Lung microvascular endothelial cell (primary cell): ENCODE measurements at regions not wholly inside any gene's neighbourhood (a gene's known extent, or its start where the extent isn't known, plus 50 kb on each side); places are given as distances from the start of the nearest gene placed in this dataset.

Experiments
- DNase-seq, 2 donors: peaks; one replicate each; pipeline versions ENCODE4 v3.0.0 to v3.0.0-alpha.2; 2010; ENCODE audit warnings: low read depth in 2 of 2

- DNase-seq: no peak
Measured at GRCh38 chr2:8076448-8077342, 605.2 kb upstream of the ID2 start.

- DNase-seq: no peak
Measured at GRCh38 chr2:8078705-8079104, 603.2 kb upstream of the ID2 start.

GRCh38 chr2:8080063-8080462 lies 601.8 kb upstream of the ID2 start:
- DNase-seq: no peak

DNA sequence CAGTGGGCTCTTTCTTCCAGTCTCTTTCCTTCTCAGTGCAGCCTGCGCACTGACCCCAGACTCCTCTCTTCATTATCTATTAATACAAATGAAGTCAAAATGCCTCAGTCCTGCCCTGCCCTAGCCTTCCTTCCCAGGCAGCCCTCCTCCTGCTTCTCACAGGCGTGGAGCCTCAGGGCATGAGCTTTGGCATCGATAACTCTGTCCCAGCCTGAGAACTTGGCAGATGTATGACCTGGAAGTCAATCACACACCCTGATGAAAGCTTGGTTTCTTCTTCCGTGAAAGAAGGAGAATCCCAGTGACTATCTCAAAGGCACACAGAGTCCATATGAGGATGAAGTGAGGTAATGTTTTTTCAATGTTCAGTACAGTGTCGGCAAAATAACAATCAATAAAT lies 600.7 kb upstream of the ID2 start:
- no peak for DNase-seq

GRCh38 chr2:8082840-8083239 lies 599.0 kb upstream of the ID2 start:
- no peak for DNase-seq

DNA sequence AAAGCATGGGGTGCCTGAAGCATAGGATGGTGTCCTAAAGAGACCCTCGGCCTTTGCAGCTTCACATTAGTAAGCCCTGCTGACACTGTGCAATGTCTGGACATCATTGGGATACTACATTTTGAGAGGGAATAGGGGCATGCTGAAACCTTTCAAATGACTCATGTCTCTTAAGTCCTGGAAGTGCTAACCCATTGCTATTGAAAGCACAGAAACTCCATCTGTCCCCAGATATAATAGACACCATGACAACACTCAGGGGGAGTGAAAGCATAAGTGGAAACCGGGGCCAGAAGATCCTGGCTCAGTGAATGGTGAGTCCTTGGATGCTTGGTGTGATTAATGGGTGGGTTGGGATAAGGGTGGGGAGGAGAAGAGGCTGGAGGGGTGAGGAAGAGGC lies 595.5 kb upstream of the ID2 start:
- no peak for DNase-seq

GRCh38 chr2:8086796-8087479 lies 594.9 kb upstream of the ID2 start:
- DNase-seq: peak in 1 of 2 donors; percentile 30

- DNase-seq: no peak
Measured at GRCh38 chr2:8087480-8087840, 594.4 kb upstream of the ID2 start.

DNA sequence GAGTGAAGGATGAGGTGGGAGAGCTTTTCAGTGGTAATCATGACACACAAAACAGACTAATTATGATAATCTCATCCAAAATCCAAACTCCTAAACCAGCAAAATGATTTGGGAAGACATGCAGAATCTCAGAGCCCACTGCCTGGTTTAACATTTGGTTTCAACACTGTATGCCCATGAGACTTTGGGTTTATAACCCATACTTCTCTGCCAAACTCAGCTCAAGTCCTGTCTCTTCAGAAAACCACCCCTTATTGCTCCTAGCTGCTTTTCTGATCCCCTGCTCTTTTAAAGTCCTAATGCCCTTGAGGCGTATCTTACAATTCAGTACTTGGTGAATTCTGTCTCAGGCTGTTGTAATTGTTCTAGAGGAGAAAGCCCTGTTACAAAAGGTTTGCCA lies 593.0 kb upstream of the ID2 start:
- no peak for DNase-seq

DNA sequence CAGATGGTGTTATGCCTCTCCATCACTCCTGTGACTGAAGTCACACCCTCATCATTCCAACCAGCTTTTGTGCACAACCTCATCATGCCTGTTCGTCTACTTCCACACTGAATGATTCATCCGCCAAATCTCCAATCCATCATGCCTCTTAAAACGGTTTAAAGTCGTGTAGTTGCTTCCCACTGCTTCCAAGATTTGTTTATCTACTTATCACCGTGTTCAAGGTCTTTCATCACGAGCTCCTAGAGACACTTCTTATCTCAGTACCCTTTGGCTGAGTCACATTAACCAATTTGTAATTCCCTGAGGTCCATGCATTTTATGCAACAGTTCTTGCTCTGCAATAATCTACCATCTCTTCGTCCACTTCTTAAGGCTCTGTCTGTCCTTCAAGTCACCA lies 592.3 kb upstream of the ID2 start:
- DNase-seq: no peak

DNA sequence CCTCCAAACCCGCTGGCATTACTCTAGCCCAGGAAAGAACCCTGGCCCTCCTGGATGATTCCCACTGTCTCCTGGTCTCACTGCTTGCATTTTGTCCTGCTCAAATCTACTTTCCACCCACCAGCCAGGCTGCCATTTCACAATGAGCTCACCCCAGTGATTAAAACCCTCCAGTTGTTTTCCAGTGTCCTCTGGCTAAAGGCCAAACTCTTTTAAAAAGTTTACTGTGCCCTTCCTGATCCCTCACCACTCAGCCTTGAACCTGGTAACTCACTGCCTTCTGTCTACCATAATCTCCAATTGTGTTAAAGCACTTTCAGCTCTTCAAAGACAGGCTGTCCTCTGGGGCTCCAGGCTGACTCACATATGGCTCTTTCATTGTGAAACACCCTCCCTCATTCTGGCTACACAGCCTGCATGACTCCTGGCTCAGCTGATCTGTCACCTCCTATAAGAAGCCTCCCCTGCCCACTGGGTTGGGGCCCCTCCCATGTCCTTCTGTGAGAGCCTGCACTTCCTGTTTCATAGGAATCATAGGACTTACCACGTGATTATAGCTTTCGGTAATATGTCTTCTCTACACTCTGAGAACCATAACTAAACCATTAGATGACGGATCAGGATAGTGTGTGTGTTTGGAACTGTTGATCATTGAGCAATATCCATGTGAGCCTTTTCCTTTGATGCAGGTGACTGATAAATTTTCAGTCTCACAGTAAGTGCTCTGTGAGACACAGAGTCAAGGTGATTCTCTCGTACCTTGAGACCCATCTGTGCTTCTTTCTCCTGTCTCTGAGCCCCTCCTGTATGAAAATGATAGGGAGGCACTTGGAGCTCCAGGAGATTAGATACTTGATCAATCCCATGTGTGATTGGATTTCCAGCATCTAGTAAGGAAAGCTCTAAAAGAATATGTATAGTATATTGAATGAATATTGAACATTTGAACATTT lies 590.8 kb upstream of the ID2 start:
- DNase-seq: peak in 1 of 2 donors; percentile 8

DNA sequence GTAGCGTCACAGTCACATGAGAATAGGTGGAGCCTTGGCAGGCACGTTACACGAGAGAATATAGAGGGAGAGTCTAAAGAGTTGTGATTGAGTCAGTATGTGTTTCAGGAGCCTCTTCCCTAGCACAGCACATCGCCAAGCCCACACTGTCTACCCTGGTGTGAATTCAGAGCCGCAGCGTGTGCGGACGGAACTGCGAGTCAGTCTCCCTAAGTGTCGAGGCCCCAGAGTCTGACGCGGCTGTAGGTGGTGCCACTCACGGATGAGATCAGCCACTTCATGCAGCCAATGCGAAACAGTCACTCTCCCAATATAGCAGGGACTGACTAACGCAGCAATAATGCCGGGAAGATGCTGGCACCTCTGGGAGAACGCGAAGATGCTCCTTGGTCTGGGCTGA lies 587.3 kb upstream of the ID2 start:
- no peak for DNase-seq

- DNase-seq: no peak
Measured at GRCh38 chr2:8095978-8096377, 585.9 kb upstream of the ID2 start.

- no peak for DNase-seq
Measured at GRCh38 chr2:8096484-8096883, 585.4 kb upstream of the ID2 start.

DNA sequence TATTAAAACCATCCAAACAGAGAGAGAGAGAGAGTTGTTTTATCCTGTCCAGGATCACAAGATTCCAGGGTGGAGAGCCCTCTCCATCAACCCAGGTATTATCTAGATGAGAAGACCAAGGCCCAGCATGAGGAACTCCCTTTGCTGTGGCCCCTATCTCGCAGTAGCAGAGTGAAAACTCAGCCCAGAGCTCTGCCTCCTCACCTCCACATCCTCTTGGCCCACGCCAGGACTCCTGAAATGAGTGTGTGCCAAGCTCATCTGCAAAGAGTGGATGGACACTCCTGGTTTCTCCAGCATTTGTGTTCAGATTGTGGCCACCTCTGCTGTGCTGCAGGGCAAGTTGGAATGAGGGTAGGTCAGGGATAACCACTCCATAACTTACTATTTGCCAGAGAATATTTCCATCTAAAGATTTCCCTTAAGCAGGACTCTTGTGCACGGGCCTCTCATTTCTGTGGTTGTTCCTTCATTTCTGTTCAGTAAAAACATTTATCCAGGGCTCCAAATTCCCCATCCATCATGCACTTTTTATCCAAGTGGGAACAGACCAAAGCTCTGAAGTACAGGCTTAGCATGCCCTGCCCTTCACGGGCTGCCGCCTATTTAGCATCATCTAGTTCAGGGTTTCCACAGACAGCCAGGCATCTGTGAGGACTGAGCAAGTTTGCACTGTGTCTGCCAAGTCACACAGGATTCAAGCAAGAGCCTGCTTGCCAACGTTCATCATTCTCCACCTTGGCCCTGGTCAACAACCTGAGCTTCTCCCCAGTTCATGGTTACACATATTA lies 583.2 kb upstream of the ID2 start:
- no peak for DNase-seq

DNA sequence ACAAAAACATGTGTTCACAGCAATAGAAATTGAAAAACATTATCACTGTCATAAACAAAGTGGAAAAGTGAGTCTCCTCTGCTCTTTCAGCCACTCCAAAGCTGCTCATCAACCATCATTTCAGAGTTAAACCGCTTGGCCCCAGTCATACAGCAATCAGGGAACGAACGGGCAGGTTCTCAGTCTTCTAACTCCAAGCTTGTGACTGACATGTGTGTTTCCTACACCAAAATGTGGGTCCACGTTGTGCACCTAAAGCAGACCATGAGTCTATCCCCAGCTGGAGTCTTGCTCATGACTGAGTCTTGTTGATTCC lies 582.6 kb upstream of the ID2 start:
- DNase-seq: no peak

GRCh38 chr2:8101614-8102277 lies 580.1 kb upstream of the ID2 start:
- DNase-seq: no peak

- DNase-seq: no peak
Measured at GRCh38 chr2:8102470-8102869, 579.4 kb upstream of the ID2 start.

DNA sequence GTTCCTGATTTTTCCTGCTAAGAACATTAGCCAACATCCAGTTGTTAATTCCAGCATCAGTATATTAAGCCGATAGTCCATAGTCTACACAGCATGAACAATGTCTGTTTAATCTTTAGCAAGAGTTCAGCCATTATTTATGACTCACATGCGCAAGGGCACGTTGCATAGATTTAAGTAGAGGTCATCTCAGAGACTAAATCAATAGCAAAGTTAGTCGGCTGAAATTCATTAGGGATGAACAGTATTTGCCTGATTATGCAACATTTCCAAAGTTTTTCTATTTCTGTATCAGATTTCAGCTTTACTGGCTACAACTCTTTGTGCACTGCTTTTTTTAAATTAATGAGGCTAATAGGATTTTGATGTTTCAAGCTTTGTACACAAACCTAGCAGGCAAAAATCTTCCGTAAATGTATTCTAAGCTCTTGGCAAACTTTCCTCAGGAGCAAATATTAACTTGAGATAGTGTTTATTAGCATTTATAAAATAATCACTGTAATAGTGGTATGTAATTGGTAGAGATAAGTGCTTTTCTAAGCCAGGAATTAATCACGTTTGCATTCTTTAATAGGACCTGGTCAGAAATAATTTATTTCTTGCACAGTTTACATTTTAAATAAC lies 578.7 kb upstream of the ID2 start:
- DNase-seq: no peak

DNA sequence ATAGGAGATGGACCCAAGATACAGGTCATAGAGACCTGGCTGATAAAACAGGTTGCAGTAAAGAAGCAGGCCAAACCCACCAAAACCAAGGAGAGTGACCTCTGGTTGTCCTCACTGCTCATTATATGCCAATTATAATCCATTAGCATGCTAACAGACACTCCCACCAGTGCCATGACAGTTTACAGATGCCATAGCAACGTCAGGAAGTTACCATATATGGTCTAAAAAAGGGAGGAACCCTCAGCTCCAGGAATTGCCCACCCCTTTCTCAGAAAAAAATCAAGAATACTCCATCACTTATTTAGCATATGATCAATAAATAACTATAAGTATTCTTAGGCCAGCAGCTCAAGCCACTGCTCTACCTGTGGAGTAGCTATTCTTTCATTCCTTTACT lies 574.7 kb upstream of the ID2 start:
- DNase-seq: no peak
